ENCODE measurements at regions not wholly inside any gene's neighbourhood (a gene's known extent, or its start where the extent isn't known, plus 50 kb on each side); places are given as distances from the start of the nearest gene placed in this dataset.

DNA sequence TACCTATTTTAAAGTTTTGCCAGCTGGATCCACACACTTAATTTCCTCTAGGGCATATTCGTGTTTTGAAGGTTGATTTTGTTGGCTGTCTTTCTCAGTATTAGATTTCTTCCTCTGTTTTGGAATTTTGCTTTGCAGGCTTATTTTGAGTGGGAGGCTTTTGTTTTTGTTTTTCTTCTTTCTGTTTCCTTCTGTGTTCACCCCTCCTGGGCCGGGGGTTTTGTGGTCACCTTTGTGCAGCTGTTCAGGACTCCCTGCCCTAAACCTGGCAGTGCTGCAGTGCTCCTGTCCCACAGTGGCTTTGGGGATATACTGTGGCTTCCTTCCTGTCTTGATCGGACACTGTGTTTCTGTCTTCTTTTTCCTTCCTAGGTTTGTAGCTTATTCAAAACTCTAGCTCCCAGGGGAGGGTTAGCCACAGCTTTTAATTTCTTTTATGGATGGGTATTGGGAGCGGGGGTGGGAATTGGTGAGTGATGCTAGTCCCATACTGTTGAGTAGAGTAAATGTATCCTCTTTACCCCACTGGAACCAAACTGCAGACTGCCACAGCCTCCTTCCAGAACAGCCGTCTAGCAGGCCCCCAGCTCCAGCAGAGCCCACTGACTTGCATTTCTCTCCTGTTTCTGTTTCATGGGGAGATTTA is 228.7 kb upstream of the FZD8 start:
- TF ChIP-seq PHF8 (conservative IDR thresholded peaks at IDR 0.05; ENCODE audit: low read depth, low read length) (no peak), POLR2A (IDR thresholded peaks at IDR 0.05; ENCODE audit: control extremely low read depth in 1 of 2, low read depth in 2 of 2, low read length in 2 of 2) (no peak), GABPA (IDR thresholded peaks at IDR 0.05; ENCODE audit: borderline replicate concordance, insufficient read depth, low read length) (no peak), TAF1 (IDR thresholded peaks at IDR 0.05; ENCODE audit: low read depth, low read length) (no peak)
- TF ChIP-seq, protein P1, sequence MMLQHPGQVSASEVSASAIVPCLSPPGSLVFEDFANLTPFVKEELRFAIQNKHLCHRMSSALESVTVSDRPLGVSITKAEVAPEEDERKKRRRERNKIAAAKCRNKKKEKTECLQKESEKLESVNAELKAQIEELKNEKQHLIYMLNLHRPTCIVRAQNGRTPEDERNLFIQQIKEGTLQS (IDR thresholded peaks at IDR 0.05; ENCODE audit: insufficient read depth, low read depth, low read length) = no peak
- TF ChIP-seq, protein P2, sequence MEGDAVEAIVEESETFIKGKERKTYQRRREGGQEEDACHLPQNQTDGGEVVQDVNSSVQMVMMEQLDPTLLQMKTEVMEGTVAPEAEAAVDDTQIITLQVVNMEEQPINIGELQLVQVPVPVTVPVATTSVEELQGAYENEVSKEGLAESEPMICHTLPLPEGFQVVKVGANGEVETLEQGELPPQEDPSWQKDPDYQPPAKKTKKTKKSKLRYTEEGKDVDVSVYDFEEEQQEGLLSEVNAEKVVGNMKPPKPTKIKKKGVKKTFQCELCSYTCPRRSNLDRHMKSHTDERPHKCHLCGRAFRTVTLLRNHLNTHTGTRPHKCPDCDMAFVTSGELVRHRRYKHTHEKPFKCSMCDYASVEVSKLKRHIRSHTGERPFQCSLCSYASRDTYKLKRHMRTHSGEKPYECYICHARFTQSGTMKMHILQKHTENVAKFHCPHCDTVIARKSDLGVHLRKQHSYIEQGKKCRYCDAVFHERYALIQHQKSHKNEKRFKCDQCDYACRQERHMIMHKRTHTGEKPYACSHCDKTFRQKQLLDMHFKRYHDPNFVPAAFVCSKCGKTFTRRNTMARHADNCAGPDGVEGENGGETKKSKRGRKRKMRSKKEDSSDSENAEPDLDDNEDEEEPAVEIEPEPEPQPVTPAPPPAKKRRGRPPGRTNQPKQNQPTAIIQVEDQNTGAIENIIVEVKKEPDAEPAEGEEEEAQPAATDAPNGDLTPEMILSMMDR (IDR thresholded peaks at IDR 0.05; ENCODE audit: control extremely low read depth in 1 of 3, insufficient read depth in 1 of 3, low read depth in 1 of 3, low read length in 3 of 3) = no peak
